ENCODE measurements at regions not wholly inside any gene's neighbourhood (a gene's known extent, or its start where the extent isn't known, plus 50 kb on each side); places are given as distances from the start of the nearest gene placed in this dataset.

- TF ChIP-seq, protein P1, sequence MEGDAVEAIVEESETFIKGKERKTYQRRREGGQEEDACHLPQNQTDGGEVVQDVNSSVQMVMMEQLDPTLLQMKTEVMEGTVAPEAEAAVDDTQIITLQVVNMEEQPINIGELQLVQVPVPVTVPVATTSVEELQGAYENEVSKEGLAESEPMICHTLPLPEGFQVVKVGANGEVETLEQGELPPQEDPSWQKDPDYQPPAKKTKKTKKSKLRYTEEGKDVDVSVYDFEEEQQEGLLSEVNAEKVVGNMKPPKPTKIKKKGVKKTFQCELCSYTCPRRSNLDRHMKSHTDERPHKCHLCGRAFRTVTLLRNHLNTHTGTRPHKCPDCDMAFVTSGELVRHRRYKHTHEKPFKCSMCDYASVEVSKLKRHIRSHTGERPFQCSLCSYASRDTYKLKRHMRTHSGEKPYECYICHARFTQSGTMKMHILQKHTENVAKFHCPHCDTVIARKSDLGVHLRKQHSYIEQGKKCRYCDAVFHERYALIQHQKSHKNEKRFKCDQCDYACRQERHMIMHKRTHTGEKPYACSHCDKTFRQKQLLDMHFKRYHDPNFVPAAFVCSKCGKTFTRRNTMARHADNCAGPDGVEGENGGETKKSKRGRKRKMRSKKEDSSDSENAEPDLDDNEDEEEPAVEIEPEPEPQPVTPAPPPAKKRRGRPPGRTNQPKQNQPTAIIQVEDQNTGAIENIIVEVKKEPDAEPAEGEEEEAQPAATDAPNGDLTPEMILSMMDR (conservative IDR thresholded peaks at IDR 0.05; ENCODE audit: low read length): no peak
- no peak for TF ChIP-seq EZH2phosphoT487 (IDR thresholded peaks at IDR 0.05; ENCODE audit: borderline replicate concordance, low read depth, low read length)
These were observed 97.5 kb upstream of the ANO3 start for GRCh38 chr11:26234451-26234850.
